Panc1 (cell line): ENCODE measurements at regions not wholly inside any gene's neighbourhood (a gene's known extent, or its start where the extent isn't known, plus 50 kb on each side); places are given as distances from the start of the nearest gene placed in this dataset.

Experiments used
- ATAC-seq: fragments of 200-7000 bp; cut with Tn5 transposase; 2 replicates; pipeline ENCODE4 v1.9.1; 2020; ENCODE audit warnings: mild to moderate bottlenecking, moderate library complexity
- BruUV-seq: library from RNA; stranded (reverse); fragments of 400-500 nt; replicated peaks from 2 replicates; lab custom pipeline; 2021; lab: Mats Ljungman, UMichigan
- CTCF ChIA-PET: fragments of 300-600 bp; sonication (Branson Sonifier 250); formaldehyde crosslinking; loops from one replicate; lab custom pipeline; 2022; ENCODE audit warnings: antibody characterized with exemption; lab: Charles Lee
- POLR2A ChIA-PET: fragments of 300-600 bp; sonication (Branson Sonifier 250); formaldehyde crosslinking; loops from one replicate; lab custom pipeline; 2022; ENCODE audit warnings: antibody characterized with exemption; lab: Charles Lee
- DNase-seq: peaks from one replicate; pipeline ENCODE4 v3.0.0-alpha.2; 2010; ENCODE audit warnings: low read depth, low spot score
- H3K27ac ChIP-seq: 2 replicates; pipeline ENCODE4 v1.5.1; 2011; ENCODE audit warnings: mild to moderate bottlenecking, low read length, inconsistent platforms
- H3K27me3 ChIP-seq: fragments of 200-500 bp; sonication (Bioruptor generic); 2 replicates; pipeline ENCODE4 v1.6.0; 2014; ENCODE audit warnings: low read length, inconsistent platforms; ENCODE audit not compliant: control insufficient read depth, insufficient read depth
- H3K36me3 ChIP-seq: fragments of 200-500 bp; sonication (Bioruptor generic); 2 replicates; pipeline ENCODE4 v1.5.1; 2014; ENCODE audit warnings: inconsistent platforms, mild to moderate bottlenecking, low read length, moderate library complexity; ENCODE audit not compliant: control insufficient read depth, insufficient read depth
- H3K4me1 ChIP-seq: 2 replicates; pipeline ENCODE4 v1.5.1; 2011; ENCODE audit warnings: inconsistent platforms, mild to moderate bottlenecking, low read length, moderate library complexity; ENCODE audit not compliant: control insufficient read depth, insufficient read depth
- H3K4me3 ChIP-seq, 2 experiments: 2 replicates each; pipeline ENCODE4 v1.5.1; 2011 to 2012; ENCODE audit warnings: low read depth in 2 of 2, low read length in 2 of 2, mild to moderate bottlenecking in 2 of 2, inconsistent platforms in 1 of 2, moderate library complexity in 1 of 2
- H3K9me3 ChIP-seq: fragments of 200-500 bp; sonication (Bioruptor generic); 2 replicates; pipeline ENCODE4 v1.5.1; 2014; ENCODE audit warnings: low read depth, mild to moderate bottlenecking, inconsistent platforms, low read length, moderate library complexity; ENCODE audit not compliant: control insufficient read depth, insufficient read depth
- CTCF ChIP-seq: fragments of 450-650 bp; IDR thresholded peaks from 2 replicates; pipeline ENCODE4 v1.5.1; 2017; ENCODE audit warnings: mild to moderate bottlenecking
- POLR2AphosphoS5 ChIP-seq: IDR thresholded peaks from 2 replicates; pipeline ENCODE4 v1.6.1; 2012; ENCODE audit warnings: mild to moderate bottlenecking, low read depth, low read length, moderate library complexity
- REST ChIP-seq, 2 experiments: IDR thresholded peaks; 2 replicates each; pipeline ENCODE4 v1.6.1; 2011 to 2012; ENCODE audit warnings: low read depth in 2 of 2, control low read depth in 1 of 2, low read length in 1 of 2, mild to moderate bottlenecking in 1 of 2, moderate library complexity in 1 of 2; ENCODE audit not compliant: insufficient read depth in 1 of 2
- SIN3A ChIP-seq: IDR thresholded peaks from 2 replicates; pipeline ENCODE4 v1.6.1; 2012; ENCODE audit warnings: low read depth, mild to moderate bottlenecking, low read length, moderate library complexity, borderline replicate concordance; ENCODE audit not compliant: insufficient read depth
- TCF7L2 ChIP-seq: IDR thresholded peaks from 2 replicates; pipeline ENCODE4 v1.6.1; 2011; ENCODE audit warnings: mild to moderate bottlenecking, low read depth, low read length, inconsistent platforms
- in situ Hi-C: cut with HindIII; loops from 2 replicates; pipeline ENCODE4 v1.10.0; 2016; ENCODE audit warnings: low sequenced_read_pairs, low pct_unique_long_range_greater_than_20kb
- intact Hi-C: fragments of 100-400 bp; cut with micrococcal nuclease; formaldehyde crosslinking; loops from one replicate; pipeline ENCODE4 v1.10.0; 2022; ENCODE audit not compliant: unreplicated experiment

GRCh38 chrX:52261125-52261462 lies 76.4 kb downstream of the MAGED4 start:
- Histone ChIP-seq H3K4me1 (peaks cover 6% of the 10 kb centered on the region; the same call in 1 of the 2 replicates), H3K4me3 (peak overlapping the region; percentile 58 to 64), H3K9me3 (no peaks in the 10 kb centered on the region), H3K27me3 (no peaks in the 10 kb centered on the region), H3K27ac (peak overlapping the region; percentile 72; the same call in 1 of the 2 replicates), H3K36me3 (no peaks in the 10 kb centered on the region)
- in situ Hi-C loops = no loop called here
- ATAC-seq (no peak), DNase-seq (no peak)
- intact Hi-C loops = no loop called here
- BruUV-seq = no TSS peak
- TF ChIP-seq REST (IDR thresholded peaks at IDR 0.05; ENCODE audit: insufficient read depth in 1 of 2, low read depth in 2 of 2, low read length in 1 of 2) (no peak), TCF7L2 (no peak), SIN3A (no peak), CTCF (no peak), POLR2AphosphoS5 (no peak)
- CTCF ChIA-PET = interaction anchor here (0.7 kb wide), 2 partner anchors 388 to 771 kb away, joined by 8 to 12 read pairs; no protein-coding TSS in a partner anchor
- POLR2A ChIA-PET = interaction anchor here (0.7 kb wide), 1 partner anchor 292 kb away, joined by 3 read pairs; no protein-coding TSS in a partner anchor

GRCh38 chrX:52261463-52262194 lies 76.9 kb downstream of the MAGED4 start:
- POLR2A ChIA-PET = interaction anchor here (0.7 kb wide), 1 partner anchor 292 kb away, joined by 3 read pairs; no protein-coding TSS in a partner anchor
- in situ Hi-C loops = no loop called here

More at GRCh38 chrX:52261463-52262194, 76.9 kb downstream of the MAGED4 start:
- peak; percentile 57 for DNase-seq
- H3K4me1 ChIP-seq = peaks cover 6% of the 10 kb centered on the region; the same call in 1 of the 2 replicates
- TF ChIP-seq SIN3A (no peak), POLR2AphosphoS5 (peak; percentile 69), CTCF (peak; percentile 85), TCF7L2 (no peak), REST (IDR thresholded peaks at IDR 0.05; ENCODE audit: insufficient read depth in 1 of 2, low read depth in 2 of 2, low read length in 1 of 2) (no peak)
- ATAC-seq = peak; percentile 100
- no peaks in the 10 kb centered on the region for H3K9me3 ChIP-seq
- peak overlapping the region; percentile 58 to 64 for H3K4me3 ChIP-seq
- CTCF ChIA-PET = interaction anchor here (0.7 kb wide), 3 partner anchors 388 to 774 kb away, joined by 3 to 12 read pairs (median 8); no protein-coding TSS in a partner anchor
- no TSS peak for BruUV-seq
- no peaks in the 10 kb centered on the region for H3K36me3 ChIP-seq
- H3K27ac ChIP-seq = peak overlapping the region; percentile 72
- no peaks in the 10 kb centered on the region for H3K27me3 ChIP-seq
- intact Hi-C loops = no loop called here
